A673 (cell line): ENCODE measurements at regions not wholly inside any gene's neighbourhood (a gene's known extent, or its start where the extent isn't known, plus 50 kb on each side); places are given as distances from the start of the nearest gene placed in this dataset.

Experiments used
- CTCF ChIP-seq: fragments of 300-800, 200-600 bp; sonication (generic); conservative IDR thresholded peaks from 2 replicates; pipeline ENCODE4 v1.5.1; 2017; ENCODE audit warnings: low read depth, mild to moderate bottlenecking, antibody characterized with exemption, low read length, moderate library complexity, mixed read lengths
- EZH2 ChIP-seq: fragments of 200-600 bp; sonication (generic); IDR thresholded peaks from 2 replicates; pipeline ENCODE4 v1.6.1; 2017; ENCODE audit warnings: borderline replicate concordance, low read depth, mild to moderate bottlenecking, mixed read lengths, antibody characterized with exemption, low read length; ENCODE audit not compliant: poor library complexity, severe bottlenecking

GRCh38 chr12:61302282-61302681 is 957.9 kb upstream of the USP15 start:
- TF ChIP-seq CTCF (no peak), EZH2 (no peak)
